ENCODE measurements at regions not wholly inside any gene's neighbourhood (a gene's known extent, or its start where the extent isn't known, plus 50 kb on each side); places are given as distances from the start of the nearest gene placed in this dataset.
"Not testable (repeated sequence)": the region's sequence is repeated elsewhere in the genome, so short reads cannot be mapped to it uniquely, and the experiment has no call there.

DNA sequence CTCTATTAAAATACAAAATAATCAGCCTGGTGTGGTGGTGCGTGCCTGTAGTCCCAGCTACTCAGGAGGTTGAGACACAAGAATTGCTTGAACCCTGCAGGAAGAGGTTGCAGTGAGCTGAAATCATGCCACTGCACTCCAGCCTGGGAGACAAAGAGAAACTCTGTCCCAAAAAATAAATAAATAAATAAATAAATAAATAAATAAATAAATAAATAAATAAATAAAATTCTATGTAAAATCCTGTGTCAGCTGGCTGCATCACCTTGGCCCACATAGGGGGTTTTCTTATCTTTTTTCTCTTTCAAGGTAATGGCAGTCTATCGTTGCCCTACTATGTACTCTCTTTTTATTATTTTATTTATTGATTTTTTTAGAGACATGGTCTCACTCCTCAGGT, 206.7 kb downstream of the ALG10 start:
- not testable (repeated sequence) for DNase-seq

DNA sequence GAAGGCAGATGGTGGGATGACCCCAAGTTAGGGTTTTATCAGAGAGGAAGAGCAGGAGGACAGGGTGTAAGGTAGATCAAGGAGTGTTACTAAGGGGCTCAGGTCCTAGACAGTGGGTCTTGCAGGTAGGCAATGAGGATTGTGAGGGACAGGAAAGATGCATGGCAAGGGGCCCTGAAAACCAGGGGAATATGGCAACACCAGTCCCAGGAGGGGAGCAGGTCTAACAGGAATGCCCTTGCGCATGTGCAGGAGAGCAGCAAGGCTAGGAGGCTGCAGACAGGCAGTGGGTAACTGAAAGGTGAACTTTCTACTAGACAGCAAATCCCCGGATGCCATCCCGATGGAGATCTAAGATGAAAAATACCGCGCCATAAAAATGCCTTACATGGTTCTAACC, 211.3 kb downstream of the ALG10 start:
- DNase-seq, result no peak

DNA sequence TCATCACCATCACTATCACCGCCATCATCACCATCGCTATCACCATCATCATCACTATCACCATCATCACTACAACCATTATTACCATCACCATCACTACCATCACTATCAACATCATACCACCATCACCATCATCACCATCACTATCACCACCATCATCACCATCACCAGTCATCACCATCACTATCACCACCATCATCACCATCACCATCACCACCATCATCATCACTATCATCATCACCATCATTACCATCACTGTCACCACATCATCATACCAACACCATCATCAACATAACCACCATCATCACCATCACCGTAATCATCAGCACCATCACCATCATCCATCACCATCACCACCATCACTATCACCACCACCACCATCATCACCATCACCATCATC, 213.8 kb downstream of the ALG10 start:
- no peak for DNase-seq

DNA sequence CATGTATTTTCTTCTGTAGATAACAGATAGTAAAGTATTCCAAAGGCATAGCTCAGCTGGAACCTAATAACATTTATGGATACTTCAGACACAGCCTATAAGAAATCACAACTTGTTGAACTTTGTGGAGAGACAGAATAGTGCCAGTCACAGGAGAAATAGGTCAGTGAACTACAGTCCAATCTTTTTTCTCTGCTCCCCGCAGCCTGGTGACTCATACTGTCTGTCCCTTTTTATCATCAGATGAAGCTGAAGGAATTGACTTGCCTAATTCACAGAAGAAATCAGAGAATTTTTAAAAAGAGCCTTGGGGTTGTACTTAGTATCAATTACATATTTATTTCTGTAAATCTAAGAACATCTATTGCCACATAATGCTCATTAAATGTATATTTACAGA, 222.3 kb downstream of the ALG10 start:
- no peak for DNase-seq

DNA sequence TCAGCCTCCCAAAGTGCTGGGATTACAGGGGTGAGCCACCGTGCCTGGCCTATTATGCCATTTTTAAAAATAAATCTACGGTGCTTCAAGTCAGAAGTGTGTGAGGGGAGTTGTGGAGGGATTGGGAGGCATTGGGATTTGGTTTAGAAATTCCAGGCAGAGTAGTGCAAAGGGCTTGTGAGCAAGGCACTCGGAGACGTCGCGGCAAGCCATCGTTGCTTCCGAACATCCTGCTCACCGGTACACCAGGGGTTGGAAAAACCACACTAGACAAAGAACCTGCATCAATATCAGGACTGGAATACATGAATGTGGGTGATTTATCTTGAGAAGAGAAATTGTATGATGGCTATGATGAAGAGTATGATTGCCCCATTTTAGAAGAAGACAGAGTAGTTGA, 227.0 kb downstream of the ALG10 start:
- no peak for DNase-seq

DNA sequence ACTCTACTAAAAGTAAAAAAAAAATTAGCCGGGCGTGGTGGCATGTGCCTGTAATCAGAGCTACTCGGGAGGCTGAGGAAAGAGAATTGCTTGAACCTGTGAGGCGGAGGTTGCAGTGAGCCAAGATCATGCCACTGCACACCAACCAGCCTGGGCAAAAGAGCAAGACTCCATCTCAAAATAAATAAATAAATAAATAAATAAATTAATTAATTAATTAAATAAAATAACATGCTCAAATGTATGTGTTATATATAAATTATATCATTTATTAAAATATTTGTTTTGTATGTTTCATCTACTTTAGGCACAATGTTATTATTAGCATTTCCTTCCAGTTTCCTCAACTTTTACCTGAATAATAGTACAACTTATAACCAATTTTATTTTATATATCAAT, 229.6 kb downstream of the ALG10 start:
- not testable (repeated sequence) for DNase-seq

DNA sequence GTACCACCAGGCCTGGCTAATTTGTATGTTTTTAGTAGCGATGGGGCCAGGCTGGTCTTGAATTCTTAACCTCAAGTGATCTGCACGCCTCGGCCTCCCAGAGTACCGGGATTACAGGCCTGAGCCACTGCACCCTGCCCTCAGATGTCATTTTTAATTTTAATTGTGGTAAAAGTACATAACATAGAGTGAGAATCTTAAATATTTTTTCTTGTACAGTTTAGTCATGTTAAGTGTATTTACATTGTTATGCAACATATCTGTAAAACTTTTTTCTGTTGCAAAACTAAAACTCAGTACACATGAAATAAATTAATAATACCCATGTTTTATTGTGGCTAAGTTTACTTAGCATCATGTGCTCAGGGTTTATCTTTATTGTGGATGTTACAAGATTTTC, 231.4 kb downstream of the ALG10 start:
- no peak for DNase-seq

DNA sequence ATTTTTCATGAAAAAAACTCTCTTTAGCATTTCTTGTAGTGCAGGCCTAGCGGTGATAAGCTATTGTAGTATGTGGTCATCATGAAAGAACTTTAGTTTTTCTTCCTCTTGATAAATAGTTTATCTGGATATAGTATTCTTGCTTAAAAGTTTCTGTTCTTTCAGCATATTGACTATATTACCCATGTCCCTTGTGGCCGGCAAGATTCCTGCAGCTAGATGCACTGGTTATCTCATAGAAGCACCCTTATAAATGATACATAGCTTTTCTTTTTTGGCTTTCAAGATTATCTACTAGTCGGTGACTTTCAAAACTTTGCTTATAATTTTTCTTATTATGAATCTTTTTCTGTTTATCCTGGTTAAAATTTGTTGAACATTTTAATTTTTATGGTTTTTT, 234.8 kb downstream of the ALG10 start:
- DNase-seq, result no peak

DNA sequence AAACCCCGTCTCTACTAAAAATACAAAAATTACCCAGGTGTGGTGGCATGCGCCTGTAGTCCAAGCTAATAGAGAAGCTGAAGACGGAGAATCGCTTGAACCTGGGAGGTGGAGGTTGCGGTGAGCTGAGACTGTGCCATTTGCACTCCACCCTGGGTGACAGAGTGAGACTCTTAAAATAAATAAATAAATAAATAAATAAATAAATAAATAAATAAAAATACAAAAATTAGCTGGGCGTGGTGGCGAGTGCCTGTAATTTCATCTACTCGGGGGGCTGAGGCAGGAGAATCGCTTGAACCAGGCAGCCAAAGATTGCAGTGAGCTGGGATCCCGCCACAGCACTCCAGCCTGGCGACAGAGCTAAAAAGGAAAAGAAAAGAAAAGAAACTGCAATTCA, 239.8 kb downstream of the ALG10 start:
- not testable (repeated sequence) for DNase-seq

DNA sequence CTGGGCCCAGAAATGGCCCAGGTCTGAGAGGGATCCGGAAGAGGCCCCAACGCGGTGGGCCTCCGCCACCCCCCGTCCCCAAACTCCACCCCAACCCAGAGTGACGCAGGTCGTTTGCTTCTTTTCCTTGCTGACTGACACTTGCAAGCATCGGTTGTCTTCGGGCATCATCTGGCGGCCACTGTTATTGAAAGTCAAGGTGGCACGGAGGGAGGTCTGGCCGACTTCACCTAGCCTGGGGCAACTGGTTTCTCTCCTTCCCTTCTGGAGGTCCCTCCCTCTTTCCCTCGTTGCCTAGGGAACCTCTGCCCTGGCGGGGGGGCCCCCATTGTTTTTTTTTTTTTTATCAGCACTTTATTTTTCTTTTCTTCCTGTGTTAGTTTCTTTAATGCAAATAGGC, 241.8 kb downstream of the ALG10 start:
- DNase-seq, result no peak

DNA sequence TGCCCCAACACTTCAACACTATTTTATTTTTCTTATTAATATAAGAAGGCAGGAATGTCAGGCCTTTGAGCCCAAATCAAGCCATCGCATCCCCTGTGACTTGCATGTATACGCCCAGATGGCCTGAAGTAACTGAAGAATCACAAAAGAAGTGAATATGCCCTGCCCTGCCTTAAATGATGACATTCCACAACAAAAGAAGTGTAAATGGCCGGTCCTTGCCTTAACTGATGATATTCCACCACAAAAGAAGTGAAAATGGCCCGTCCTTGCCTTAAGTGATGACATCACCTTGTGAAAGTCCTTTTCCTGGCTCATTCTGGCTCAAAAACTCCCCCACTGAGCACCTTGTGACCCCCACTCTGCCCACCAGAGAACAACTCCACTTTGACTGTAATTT, 251.4 kb downstream of the ALG10 start:
- DNase-seq, result not testable (repeated sequence)

DNA sequence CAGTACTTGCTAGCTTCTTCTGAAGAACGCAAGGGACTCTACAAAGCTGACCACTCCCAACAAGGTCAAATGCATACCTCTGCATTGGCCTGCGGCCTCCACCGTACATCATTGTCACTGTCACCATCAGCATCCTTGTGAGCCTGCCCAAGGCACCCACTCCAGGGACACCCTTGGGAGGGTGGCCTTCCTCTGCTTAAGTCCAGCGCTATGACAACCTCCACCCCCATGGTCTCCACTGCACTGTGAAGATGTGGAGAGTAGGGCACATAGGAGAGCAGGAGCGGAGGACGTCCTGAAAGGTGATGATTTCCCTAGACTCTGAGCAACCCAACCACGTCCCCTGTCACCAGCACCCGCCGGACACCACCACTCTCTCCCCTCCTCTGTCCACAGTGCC, 252.8 kb downstream of the ALG10 start:
- no peak for DNase-seq

DNA sequence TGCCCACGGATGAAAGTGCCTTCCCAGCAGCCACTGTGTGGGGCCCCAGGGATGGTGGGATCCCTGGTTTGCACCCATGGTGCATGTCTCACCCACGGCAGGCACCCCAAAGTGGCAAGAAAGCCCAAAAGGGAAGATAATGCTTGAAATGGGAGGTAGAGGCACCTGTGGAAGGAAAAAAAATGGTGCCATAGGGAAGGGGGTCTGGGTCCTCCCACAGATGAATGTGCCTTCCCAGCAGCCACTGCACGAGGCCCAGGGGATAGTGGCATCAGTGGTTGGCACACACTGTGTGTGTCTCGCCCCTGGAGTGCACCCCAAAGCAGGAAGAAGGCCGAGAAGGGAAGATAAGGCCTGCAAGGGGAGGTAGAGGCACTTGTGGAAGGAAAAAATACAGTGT, 264.2 kb downstream of the ALG10 start:
- DNase-seq, result no peak

DNA sequence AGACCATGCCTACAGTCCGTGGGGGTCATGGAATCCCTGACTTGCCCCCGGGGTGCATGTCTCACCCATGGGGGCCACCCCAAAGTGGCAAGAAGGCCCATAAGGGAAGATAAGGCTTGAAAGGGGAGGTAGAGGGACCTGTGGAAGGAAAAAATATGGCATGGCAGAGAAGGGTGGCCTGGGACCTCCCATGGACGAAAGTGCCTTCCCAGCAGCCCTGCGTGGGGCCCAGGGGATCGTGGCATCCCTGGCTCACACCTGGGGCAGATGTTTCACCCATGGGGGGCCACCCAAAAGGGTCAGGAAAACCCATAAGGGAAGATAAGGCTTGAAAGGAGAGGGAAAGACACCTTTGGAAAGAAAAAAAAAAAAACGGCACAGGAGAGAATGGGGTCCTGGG, 264.6 kb downstream of the ALG10 start:
- DNase-seq, result no peak

DNA sequence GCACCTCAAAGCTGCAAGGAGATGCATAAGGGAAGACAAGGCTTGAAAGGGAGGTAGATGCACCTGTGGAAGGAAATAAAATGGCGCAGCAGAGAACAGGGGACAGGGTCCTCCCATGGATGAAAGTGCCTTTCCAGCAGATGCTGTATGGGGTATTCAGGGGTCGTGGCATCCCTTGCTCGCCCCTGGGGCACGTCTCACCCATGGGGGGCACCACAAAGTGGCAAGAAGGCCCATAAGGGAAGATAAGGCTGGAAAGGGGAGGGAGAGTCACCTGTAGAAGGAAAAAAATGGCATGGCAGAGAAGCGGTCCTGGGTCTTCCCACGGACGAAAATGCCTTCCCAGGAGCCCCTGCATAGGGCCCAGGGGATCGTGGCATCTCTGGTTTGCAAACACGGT, 265.1 kb downstream of the ALG10 start:
- no peak for DNase-seq

DNA sequence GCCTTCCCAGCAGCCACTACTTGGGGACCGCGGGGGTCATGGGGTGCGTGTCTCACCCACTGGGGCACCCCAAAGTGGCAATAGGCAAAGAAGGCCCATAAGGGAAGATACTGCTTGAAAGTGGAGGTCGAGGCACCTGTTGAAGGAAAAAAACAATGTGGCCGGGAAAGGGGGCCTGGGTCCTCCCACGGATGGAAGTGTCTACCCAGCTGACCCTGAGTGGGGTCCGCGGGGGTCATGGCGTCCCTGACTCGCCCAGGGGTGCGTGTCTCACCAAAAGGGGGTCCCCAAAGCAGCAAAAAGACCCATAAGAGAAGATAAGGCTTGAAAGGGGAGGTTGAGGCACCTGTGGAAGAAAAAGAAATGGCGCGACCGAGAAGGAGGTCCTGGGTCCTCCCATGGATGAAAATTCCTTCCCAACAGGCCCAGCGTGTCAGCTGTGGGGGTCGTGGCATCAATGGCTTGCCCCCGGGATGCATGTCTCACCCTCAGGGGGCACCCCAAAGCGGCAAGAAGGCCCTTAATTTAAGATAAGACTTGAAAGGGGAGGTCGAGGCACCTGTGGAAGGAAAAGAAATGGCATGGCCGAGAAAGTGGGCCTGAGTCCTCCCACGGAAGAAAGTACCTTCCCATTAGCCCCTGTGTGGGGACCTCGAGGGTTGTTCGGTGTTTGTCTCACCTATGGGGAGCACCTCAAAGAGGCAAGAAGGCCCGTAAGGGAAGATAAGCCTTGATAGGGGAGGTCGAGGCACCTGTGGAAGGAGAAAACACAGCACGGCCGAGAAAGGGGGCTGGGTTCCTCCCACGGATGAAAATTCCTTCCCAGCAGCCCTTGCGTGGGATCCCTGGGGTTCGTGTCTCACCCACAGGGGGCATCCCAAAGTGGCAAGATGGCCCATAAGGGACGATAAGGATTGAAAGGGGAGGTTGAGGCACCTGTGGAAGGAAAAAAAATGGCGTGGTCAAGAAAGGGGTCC, 266.0 kb downstream of the ALG10 start:
- DNase-seq, result no peak

DNA sequence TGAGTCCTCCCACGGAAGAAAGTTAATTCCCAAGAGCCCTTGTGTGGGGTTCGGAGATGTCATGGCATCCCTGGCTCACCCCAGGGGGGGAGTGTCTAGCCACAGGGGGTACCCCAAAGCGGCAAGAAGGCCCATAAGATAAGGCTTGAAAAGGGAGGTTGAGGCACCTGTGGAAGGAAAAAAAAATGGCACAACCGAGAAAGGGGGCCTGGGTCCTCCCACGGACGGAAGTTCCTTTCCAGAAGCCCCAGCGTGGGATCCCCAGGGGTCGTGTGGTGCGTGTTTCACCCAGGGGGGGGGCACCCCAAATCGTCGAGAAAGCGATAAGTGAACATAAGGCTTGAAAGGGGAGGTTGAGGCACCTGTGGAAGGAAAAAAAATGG, 266.7 kb downstream of the ALG10 start:
- DNase-seq, result no peak

DNA sequence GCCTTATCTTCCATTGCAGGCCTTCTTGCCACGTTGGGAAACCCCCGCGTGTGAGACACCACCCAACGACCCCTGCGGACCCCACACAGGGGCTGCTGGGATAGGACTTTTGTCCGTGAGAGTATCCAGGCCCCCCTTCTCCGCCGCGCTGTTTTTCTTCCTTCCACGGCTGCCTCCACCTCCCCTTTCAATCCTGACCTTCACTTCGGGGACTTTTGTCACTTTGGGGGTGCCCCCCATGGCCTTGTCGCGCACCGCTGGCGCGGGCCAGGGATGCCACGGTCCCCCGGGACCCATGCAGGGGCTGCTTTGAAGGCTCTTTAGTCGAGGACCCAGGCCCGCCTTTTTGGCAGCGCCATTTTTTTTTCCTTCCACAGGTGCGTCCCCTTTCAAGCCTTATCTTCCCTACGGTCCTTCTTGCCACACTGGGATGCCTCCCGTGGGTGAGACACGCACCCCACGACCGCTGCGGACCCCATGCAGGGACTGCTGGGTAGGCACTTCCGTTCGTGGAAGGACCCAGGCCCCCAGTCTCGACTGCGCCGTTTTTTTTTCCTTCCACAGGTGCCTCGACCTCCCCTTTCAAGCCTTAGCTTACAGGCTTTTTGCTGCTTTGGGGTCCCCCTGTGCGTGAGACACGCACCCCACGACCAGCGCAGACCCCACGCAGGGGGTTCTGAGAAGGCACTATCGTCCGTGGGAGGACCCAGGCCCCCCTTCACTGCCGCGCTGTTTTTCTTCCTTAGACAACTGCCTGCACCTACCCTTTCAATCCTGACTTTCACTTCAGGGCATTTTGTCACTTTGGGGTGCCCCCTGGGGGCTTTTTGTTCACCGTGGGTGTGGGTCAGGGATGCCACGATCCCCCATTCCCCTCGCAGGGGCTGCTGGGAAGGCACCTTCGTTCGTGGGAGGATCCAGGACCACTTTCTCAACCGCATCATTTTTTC, 267.4 kb downstream of the ALG10 start:
- DNase-seq, result no peak

DNA sequence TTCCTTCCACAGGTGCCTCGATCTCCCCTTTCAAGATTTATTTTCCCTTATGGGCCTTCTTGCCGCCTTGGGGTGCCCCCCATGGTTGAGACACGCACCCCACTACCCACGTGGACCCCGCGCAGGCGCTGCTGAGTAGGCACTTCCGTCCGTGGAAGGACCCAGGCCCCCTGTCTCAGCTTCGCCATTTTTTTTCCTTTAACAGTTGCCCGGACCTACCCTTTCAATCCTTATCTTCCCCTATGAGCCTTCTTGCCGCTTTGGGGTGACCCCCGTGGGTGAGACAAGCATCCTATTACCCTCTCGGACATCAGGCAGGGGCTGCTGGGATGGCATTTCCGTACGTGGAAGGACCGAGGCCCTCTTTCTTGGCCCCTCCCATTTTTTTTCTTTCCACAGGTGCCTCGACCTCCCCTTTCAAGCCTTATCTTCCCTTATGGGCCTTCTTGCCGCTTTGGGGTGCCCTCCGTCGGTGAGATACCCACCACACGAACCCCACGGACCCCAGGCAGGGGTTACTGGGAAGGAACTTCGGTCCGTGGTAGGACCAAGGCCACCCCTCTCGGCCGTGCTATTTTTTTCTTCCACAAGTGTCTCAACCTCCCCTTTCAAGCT, 268.2 kb downstream of the ALG10 start:
- DNase-seq, result no peak

DNA sequence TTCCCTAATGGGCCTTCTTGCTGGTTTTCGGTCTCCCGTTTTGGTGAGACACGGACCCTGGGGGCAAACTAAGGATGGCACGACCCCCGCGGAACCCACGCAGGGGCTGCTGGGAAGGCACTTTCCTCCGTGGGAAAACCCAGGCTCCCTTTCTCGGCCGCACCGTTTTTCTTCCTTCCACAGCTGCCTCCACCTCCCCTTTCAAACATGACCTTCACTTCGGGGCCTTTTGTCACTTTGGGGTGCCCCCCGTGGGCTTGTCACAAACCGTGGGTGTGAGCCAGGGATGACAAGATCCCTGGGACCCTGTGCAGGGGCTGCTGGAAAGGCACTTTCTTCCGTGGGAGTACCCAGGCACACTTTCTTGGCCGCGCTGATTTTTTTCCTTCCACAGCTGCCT, 268.7 kb downstream of the ALG10 start:
- DNase-seq, result no peak

DNA sequence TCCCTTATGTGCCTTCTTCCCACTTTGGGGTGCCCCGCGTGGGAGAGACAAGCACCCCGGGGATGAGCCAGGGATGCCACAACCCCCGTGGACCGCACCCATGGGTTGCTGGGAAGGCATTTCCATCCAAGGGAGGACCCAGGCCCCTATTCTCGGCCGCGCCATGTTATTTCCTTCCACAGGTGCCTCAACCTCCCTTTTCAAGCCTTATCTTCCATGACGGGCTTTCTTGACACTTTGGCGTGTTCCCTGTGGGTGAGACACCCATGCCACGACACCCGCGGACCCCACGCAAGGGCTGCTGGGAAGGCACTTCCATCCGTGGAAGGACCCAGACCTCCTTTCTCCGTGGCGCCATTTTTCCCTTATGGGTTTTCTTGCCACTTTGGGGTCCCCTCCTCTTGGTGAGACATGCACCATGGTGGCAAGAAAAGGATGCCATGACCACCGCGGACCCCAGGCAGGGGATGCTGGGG, 269.2 kb downstream of the ALG10 start:
- DNase-seq, result no peak

DNA sequence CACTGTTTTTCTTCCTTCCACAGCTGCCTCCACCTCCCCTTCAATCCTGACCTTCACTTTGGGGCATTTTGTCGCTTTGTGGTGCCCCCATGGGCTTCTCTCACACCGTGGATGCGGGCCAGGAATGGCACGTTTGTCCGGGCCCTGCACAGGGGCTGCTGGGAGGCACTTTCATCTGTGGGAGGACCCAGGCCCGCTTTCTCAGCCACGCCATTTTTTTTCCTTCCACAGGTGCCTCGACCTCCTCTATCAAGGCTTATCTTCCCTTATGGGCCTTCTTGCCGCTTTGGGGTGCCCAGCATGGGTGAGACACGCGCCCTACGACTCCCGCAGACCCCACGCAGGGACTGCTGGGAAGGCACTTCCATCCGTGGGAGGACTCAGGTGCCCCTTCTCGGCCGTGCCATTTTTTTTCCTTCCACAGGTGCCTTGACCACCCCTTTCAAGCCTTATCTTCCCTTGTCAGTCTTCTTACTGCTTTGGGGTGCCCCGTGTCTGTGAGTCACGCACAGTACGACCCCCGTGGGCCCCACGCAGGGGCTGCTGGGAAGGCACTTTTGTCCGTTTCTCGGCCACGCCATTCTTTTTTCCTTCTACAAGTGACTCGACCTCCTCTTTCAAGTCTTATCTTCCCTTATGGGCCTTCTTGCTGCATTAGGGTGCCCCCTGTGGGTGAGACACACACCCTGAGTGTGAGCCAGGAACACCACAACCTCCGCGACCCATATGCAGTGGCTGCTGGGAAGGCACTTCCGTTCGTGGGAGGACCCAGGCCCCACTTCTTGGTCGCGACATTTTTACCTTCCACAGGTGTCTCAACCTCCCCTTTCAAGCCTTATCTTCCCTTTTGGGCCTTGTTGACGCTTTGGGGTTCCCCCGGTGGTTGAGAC, 270.7 kb downstream of the ALG10 start:
- no peak for DNase-seq
